HG03159 (cell line): ENCODE measurements at regions not wholly inside any gene's neighbourhood (a gene's known extent, or its start where the extent isn't known, plus 50 kb on each side); places are given as distances from the start of the nearest gene placed in this dataset.
"Not testable (repeated sequence)": the region's sequence is repeated elsewhere in the genome, so short reads cannot be mapped to it uniquely, and the experiment has no call there.

Experiments
- ATAC-seq: cut with Tn5 transposase; IDR thresholded peaks from one replicate; pipeline ENCODE4 v1.9.1; 2021; ENCODE audit warnings: mild to moderate bottlenecking, moderate library complexity; ENCODE audit not compliant: unreplicated experiment

DNA sequence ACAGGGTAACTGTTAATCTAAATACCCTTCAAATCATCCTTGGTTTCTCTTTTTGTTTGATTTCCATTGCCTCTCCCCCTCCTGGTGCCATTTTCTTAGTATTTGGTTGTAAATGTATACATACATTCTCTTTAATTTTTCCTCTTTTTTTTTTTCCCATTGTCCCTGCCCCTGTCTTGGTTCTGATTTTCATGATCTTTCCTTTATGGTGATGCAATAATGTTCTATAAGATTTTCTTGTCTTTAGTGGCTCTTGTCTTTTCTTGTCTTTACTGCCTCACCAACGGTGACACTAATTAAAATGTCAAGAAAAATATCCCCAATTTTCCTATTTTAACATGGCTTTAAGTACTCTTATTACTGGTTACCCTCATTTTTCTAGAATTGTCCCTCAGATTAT, 135.9 kb upstream of the POT1 start:
- ATAC-seq, result no peak

DNA sequence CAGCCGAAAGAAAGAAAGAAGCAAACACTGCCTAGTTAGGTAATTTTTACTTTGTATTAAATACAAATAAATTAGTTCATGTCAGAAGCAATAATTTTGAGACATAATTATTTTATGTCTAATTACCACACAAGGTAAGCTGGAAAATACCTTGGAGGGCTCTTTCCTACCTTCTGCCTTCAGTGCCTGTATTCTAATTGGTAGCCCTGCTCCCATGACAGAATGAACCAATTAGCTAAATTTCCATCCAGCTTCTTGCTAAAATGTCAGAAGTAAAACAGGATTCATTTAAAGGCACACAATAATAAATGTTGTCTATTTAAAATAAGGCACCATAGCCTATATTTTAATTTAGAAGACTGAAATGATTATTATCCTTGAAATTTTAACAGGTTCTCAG, 135.4 kb upstream of the POT1 start:
- ATAC-seq, result no peak

- peak; percentile 97 for ATAC-seq
Measured at GRCh38 chr7:125061776-125062397, 132.3 kb upstream of the POT1 start.

GRCh38 chr7:125061083-125061745, 131.6 kb upstream of the POT1 start:
- not testable (repeated sequence) for ATAC-seq

- ATAC-seq, result no peak
Measured at GRCh38 chr7:125059861-125060456, 130.3 kb upstream of the POT1 start.

GRCh38 chr7:125057963-125058362, 128.3 kb upstream of the POT1 start:
- ATAC-seq, result no peak

- no peak for ATAC-seq
Measured at GRCh38 chr7:125055376-125055775, 125.8 kb upstream of the POT1 start.

GRCh38 chr7:125046767-125047166, 117.1 kb upstream of the POT1 start:
- ATAC-seq, result no peak

DNA sequence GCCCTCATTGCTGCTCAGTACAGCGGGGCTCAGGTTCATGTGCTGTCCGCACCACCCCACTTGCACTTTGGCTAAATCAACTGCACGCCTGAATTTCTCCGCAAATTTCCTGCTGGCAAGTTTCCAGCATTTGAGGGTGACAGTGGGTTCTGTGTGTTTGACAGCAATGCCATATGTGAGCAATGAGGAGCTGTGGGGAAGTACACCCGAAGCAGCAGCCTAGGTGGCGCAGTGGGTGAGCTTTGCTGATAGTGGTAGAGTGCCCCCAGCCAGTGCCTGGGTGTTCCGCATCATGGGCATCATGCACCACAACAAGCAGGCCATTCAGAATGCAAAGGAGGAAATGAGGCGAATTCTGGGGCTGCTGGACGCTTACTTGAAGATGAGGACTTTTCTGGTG, 103.9 kb upstream of the POT1 start:
- no peak for ATAC-seq

GRCh38 chr7:125032943-125033342, 103.3 kb upstream of the POT1 start:
- no peak for ATAC-seq

- ATAC-seq, result no peak
Measured at GRCh38 chr7:125030756-125031387, 101.2 kb upstream of the POT1 start.

DNA sequence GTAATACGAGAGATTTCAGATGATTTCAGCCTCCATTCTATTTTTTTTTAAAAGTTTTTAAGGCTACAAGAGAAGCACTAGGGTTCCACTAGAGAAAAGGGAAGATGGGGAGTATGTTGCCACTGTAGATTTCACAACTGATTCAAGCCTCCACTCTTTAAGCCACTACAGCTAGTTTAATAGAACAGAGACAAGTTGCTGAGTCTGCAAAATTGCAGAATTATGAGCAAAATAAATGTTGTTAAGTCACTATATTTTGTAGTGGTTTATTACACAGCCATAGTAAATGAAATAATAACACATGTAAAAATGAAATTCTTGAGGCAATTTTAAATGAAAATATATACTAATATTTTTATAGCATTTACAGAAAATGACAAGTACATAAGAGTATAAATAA, 96.0 kb upstream of the POT1 start:
- no peak for ATAC-seq

DNA sequence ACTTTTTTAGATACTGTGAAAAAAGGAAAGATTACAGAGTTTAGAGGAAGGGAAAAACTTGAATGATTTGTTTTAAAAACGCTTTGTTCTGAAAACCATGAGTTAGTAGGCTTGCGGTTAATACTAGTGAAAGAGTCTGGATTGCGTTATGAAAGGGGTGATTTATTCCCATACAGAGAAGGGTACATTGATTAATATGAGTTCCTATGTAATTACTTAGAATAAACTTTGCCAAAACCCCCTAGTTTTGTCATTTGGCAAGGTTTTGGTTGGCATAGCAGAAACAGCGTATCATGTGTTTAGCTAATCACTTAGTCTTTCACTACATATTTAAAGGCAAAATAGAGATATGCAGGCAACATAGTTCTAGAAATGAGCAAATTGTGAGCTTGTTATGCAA, 91.2 kb upstream of the POT1 start:
- ATAC-seq, result no peak

- no peak for ATAC-seq
Measured at GRCh38 chr7:125010540-125010939, 80.9 kb upstream of the POT1 start.

DNA sequence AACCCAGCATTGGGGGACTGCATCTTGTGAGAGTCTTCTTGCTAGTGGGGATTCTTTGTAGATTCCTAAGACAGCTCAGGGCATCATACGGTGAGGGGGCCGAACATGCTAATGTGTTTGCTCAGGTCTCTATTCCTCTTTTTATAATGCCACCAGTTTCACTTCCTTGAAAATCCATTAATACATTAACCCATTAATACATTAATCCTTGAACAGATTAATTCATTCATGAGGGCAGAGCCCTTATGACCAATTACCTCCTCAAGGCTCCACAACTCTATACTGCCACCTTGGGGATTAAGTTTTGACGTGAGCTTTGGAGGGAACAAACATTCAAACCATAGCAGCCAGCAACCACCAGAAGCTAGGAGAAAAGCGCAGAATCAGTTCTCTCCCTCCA, 67.2 kb upstream of the POT1 start:
- ATAC-seq, result peak; percentile 66

DNA sequence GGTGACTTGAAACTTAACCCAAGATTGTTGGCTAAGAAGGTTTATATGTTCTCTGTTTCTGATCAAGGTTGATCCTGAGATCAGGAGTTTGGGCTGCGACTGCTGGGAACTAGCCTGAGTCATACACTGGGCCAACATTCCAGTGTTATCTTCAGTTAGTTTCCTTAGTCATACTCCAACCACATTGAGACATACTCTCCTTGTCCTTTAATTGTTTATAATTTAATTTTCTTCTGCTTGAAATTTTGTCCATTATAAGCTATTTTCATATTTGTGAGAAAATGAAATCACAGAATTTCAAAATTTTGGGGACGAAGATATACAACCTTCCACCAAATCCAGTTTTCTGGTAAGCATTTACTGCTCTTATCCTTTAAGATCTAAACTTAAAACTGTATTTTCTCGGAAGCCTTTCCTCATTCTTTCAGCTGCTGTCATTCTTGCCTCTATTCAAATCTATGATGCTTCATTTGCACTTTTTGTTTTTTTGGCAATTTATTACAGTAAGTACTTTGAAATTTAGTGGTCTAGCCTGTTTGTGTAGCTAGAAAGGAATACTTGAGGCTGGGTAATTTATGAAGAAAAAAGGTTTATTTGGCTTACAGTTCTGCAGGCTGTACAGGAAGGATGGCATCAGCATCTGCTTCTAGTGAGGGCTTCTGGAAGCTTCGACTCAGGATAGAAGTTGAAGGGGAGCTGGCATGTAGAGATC, 63.4 kb upstream of the POT1 start:
- no peak for ATAC-seq

GRCh38 chr7:124989911-124990310, 60.3 kb upstream of the POT1 start:
- no peak for ATAC-seq
